Fibroblast of skin of left quadriceps (primary cell): ENCODE measurements at regions not wholly inside any gene's neighbourhood (a gene's known extent, or its start where the extent isn't known, plus 50 kb on each side); places are given as distances from the start of the nearest gene placed in this dataset.
A peak's percentile ranks its signal among the peaks of the same experiment; 100 is the strongest.

ENCODE experiments used
- DNase-seq, 2 experiments: peaks; one replicate each; pipeline ENCODE4 v3.0.0-alpha.2; 2013; ENCODE audit warnings: low read depth in 2 of 2

- DNase-seq: no peak
These were observed 113.2 kb downstream of the HERPUD2 start for GRCh38 chr7:35581605-35582210.

GRCh38 chr7:35576031-35576573 lies 118.8 kb downstream of the HERPUD2 start:
- DNase-seq: no peak

GRCh38 chr7:35571611-35572240 lies 123.2 kb downstream of the HERPUD2 start:
- DNase-seq: no peak

GRCh38 chr7:35570937-35571336 lies 124.0 kb downstream of the HERPUD2 start:
- DNase-seq: no peak

GRCh38 chr7:35565927-35566326 lies 129.0 kb downstream of the HERPUD2 start:
- no peak for DNase-seq

- no peak for DNase-seq
These were observed 136.1 kb downstream of the HERPUD2 start for GRCh38 chr7:35558841-35559240.

GRCh38 chr7:35556515-35557471 lies 138.1 kb downstream of the HERPUD2 start:
- no peak for DNase-seq

GRCh38 chr7:35555934-35556333 lies 139.0 kb downstream of the HERPUD2 start:
- no peak for DNase-seq

- DNase-seq: no peak
These were observed 139.5 kb downstream of the HERPUD2 start for GRCh38 chr7:35555386-35555785.

GRCh38 chr7:35553519-35553918 lies 141.4 kb downstream of the HERPUD2 start:
- no peak for DNase-seq

GRCh38 chr7:35552691-35553090 lies 142.2 kb downstream of the HERPUD2 start:
- no peak for DNase-seq

GRCh38 chr7:35551321-35552081 lies 143.4 kb downstream of the HERPUD2 start:
- no peak for DNase-seq

- no peak for DNase-seq
These were observed 144.1 kb downstream of the HERPUD2 start for GRCh38 chr7:35550831-35551230.

- DNase-seq: no peak
These were observed 145.2 kb downstream of the HERPUD2 start for GRCh38 chr7:35549781-35550180.

GRCh38 chr7:35548291-35548690 lies 146.6 kb downstream of the HERPUD2 start:
- DNase-seq: no peak

- no peak for DNase-seq
These were observed 148.1 kb downstream of the HERPUD2 start for GRCh38 chr7:35546691-35547429.

- DNase-seq: no peak
These were observed 149.1 kb downstream of the HERPUD2 start for GRCh38 chr7:35545831-35546230.

GRCh38 chr7:35544028-35544742 lies 150.8 kb downstream of the HERPUD2 start:
- no peak for DNase-seq

GRCh38 chr7:35537067-35538023 lies 157.6 kb downstream of the HERPUD2 start:
- peak; percentile 29 to 30 for DNase-seq
